GM23338 (cell line): ENCODE measurements at regions not wholly inside any gene's neighbourhood (a gene's known extent, or its start where the extent isn't known, plus 50 kb on each side); places are given as distances from the start of the nearest gene placed in this dataset.

ENCODE experiments used
- CREB1 ChIP-seq: fragments of 250-450 bp; sonication (Bioruptor Pico); IDR thresholded peaks from 2 replicates; pipeline ENCODE4 v1.5.0; 2020; ENCODE audit warnings: low read depth, mild to moderate bottlenecking, moderate library complexity
- CTCF ChIP-seq, 2 experiments: fragments of 200-600 bp in 1 of 2; sonication (generic) in 1 of 2; conservative IDR thresholded peaks; 2 replicates each; pipeline versions ENCODE4 v1.5.1 to v1.6.1; 2016 to 2017; ENCODE audit warnings: antibody characterized with exemption in 2 of 2, low read depth in 2 of 2, mild to moderate bottlenecking in 2 of 2, moderate library complexity in 1 of 2
- ETS1 ChIP-seq: IDR thresholded peaks from 2 replicates; pipeline ENCODE4 v1.6.1; 2016; ENCODE audit warnings: antibody characterized with exemption
- EZH2 ChIP-seq: fragments of 200-600 bp; sonication (generic); IDR thresholded peaks from one replicate; pipeline ENCODE4 v1.8.0; 2017; ENCODE audit warnings: antibody characterized with exemption, mild to moderate bottlenecking, low read depth; ENCODE audit not compliant: unreplicated experiment
- EZH2phosphoT487 ChIP-seq: fragments of 200-600 bp; sonication (generic); IDR thresholded peaks from one replicate; pipeline ENCODE4 v1.8.1; 2018; ENCODE audit warnings: antibody characterized with exemption; ENCODE audit not compliant: unreplicated experiment
- JUNB ChIP-seq: IDR thresholded peaks from one replicate; pipeline ENCODE4 v1.6.1; 2016; ENCODE audit warnings: antibody characterized with exemption; ENCODE audit not compliant: unreplicated experiment
- POLR2AphosphoS5 ChIP-seq: IDR thresholded peaks from 2 replicates; pipeline ENCODE4 v1.6.1; 2016; ENCODE audit warnings: antibody characterized with exemption, low read depth
- REST ChIP-seq: IDR thresholded peaks from one replicate; pipeline ENCODE4 v1.6.1; 2018; ENCODE audit warnings: antibody characterized with exemption; ENCODE audit not compliant: unreplicated experiment
- STAT1 ChIP-seq: IDR thresholded peaks from one replicate; pipeline ENCODE4 v1.6.1; 2016; ENCODE audit warnings: antibody characterized with exemption; ENCODE audit not compliant: unreplicated experiment
- ZNF114 ChIP-seq: fragments of 250-450 bp; sonication (Bioruptor Pico); IDR thresholded peaks from 2 replicates; pipeline ENCODE4 v1.5.0; 2020; ENCODE audit warnings: mild to moderate bottlenecking, moderate library complexity
- ZNF331 ChIP-seq: fragments of 250-450 bp; sonication (Bioruptor Pico); IDR thresholded peaks from 2 replicates; pipeline ENCODE4 v1.5.0; 2020; ENCODE audit warnings: low read depth, mild to moderate bottlenecking, moderate library complexity

GRCh38 chr6:164121527-164121926 is 707.0 kb downstream of the QKI start:
- no peak for TF ChIP-seq REST
- no peak for TF ChIP-seq POLR2AphosphoS5
- no peak for TF ChIP-seq EZH2phosphoT487
- TF ChIP-seq CTCF (conservative IDR thresholded peaks at IDR 0.05; ENCODE audit: low read depth in 2 of 2) = no peak
- TF ChIP-seq EZH2 = no peak
- no peak for TF ChIP-seq ZNF114 (CRISPR knock-in tag)
- no peak for TF ChIP-seq STAT1
- no peak for TF ChIP-seq JUNB
- TF ChIP-seq CREB1 (CRISPR knock-in tag) = no peak
- no peak for TF ChIP-seq ETS1
- no peak for TF ChIP-seq ZNF331 (CRISPR knock-in tag)
